HepG2 (cell line): ENCODE measurements at regions not wholly inside any gene's neighbourhood (a gene's known extent, or its start where the extent isn't known, plus 50 kb on each side); places are given as distances from the start of the nearest gene placed in this dataset.

Experiments used
- ATAC-seq: fragments of 200-7000 bp; cut with Tn5 transposase; 3 replicates; pipeline ENCODE4 v1.9.1; 2020; ENCODE audit warnings: mild to moderate bottlenecking, moderate library complexity
- BruUV-seq: library from RNA; stranded (reverse); fragments of 400-500 nt; replicated peaks from 2 replicates; lab custom pipeline; 2021; lab: Mats Ljungman, UMichigan
- CTCF ChIA-PET: fragments of 300-600 bp; formaldehyde crosslinking; extraction: SDS; loops from one replicate; lab custom pipeline; 2021; ENCODE audit warnings: low total read pairs, inconsistent platforms, low intra/inter-chr PET ratio; lab: Yijun Ruan, JAX
- POLR2A ChIA-PET: fragments of 350-600 bp; sonication (Branson Sonifier 250); formaldehyde crosslinking; loops from one replicate; lab custom pipeline; 2020; ENCODE audit warnings: antibody characterized with exemption, inconsistent platforms; lab: Yijun Ruan, JAX
- DNase-seq: peaks from one replicate; pipeline ENCODE4 v3.0.0-alpha.2; 2015; ENCODE audit warnings: low spot score
- FAIRE-seq: peaks from 3 replicates; lab custom pipeline; 2011; peaks lifted over from hg19 to GRCh38; lab: Jason Lieb, UNC
- H2AFZ ChIP-seq: one replicate; pipeline ENCODE4 v1.6.1; 2011; ENCODE audit warnings: low read length, inconsistent platforms
- H3K27ac ChIP-seq: fragments of 300-600 bp; 3 replicates; pipeline ENCODE4 v1.8.0; 2011; ENCODE audit warnings: mixed run types, mild to moderate bottlenecking, mixed read lengths, low read length, inconsistent platforms; ENCODE audit not compliant: insufficient read depth; ENCODE audit errors: extremely low read length
- H3K27me3 ChIP-seq, 2 experiments: fragments of 200-600 bp in 1 of 2; 2 replicates in 1 of 2; 3 replicates in 1 of 2; pipeline versions ENCODE4 v1.6.0 to v1.8.0; 2011; ENCODE audit warnings: low read length in 2 of 2, mild to moderate bottlenecking in 2 of 2, moderate library complexity in 2 of 2, inconsistent platforms in 1 of 2; ENCODE audit not compliant: insufficient read depth in 2 of 2, control insufficient read depth in 1 of 2
- H3K36me3 ChIP-seq, 2 experiments: fragments of 200-600 bp in 1 of 2; replicated peaks in 1 of 2; 2 replicates in 1 of 2; 3 replicates in 1 of 2; pipeline versions ENCODE4 v1.5.1 to v1.8.0; 2011; ENCODE audit warnings: low read length in 2 of 2, inconsistent platforms in 1 of 2; ENCODE audit not compliant: insufficient read depth in 2 of 2, control insufficient read depth in 1 of 2
- H3K4me1 ChIP-seq: 2 replicates; pipeline ENCODE4 v1.5.1; 2012; ENCODE audit warnings: low read length, inconsistent platforms; ENCODE audit not compliant: insufficient read depth
- H3K4me2 ChIP-seq: 2 replicates; pipeline ENCODE4 v1.6.0; 2011; ENCODE audit warnings: low read depth, low read length, inconsistent platforms
- H3K4me3 ChIP-seq, 3 experiments: fragments of 200-600 bp in 1 of 3; sonication (generic), shearing (Covaris generic) in 1 of 3; replicated peaks in 1 of 3; 2 replicates each; pipeline ENCODE4 v1.5.1; 2011 to 2016; ENCODE audit warnings: low read length in 3 of 3, inconsistent platforms in 2 of 3, low read depth in 2 of 3, mild to moderate bottlenecking in 2 of 3, control low read depth in 1 of 3, mixed read lengths in 1 of 3; ENCODE audit not compliant: insufficient read depth in 1 of 3
- H3K79me2 ChIP-seq: one replicate; pipeline ENCODE4 v1.6.1; 2011; ENCODE audit warnings: low read length, inconsistent platforms; ENCODE audit not compliant: insufficient read depth
- H3K9ac ChIP-seq: 2 replicates; pipeline ENCODE4 v1.6.0; 2011; ENCODE audit warnings: mild to moderate bottlenecking, low read depth, low read length, inconsistent platforms; ENCODE audit not compliant: insufficient read depth
- H3K9me3 ChIP-seq: 2 replicates; pipeline ENCODE4 v1.5.1; 2012; ENCODE audit warnings: mild to moderate bottlenecking, low read length
- H4K20me1 ChIP-seq: 2 replicates; pipeline ENCODE4 v1.6.0; 2011; ENCODE audit warnings: inconsistent platforms, mild to moderate bottlenecking, low read length, moderate library complexity; ENCODE audit not compliant: insufficient read depth
- CEBPB ChIP-seq: IDR thresholded peaks from 2 replicates; pipeline ENCODE4 v1.6.1; 2011; ENCODE audit warnings: low read depth, low read length, improper control_type of control experiment, borderline replicate concordance
- GTF3A ChIP-seq: sonication (generic); formaldehyde crosslinking; conservative IDR thresholded peaks from 2 replicates; pipeline ENCODE4 v1.4.0; 2020; ENCODE audit warnings: mild to moderate bottlenecking, missing genetic modification reagents
- HNRNPH1 ChIP-seq: fragments of 200-400 bp; formaldehyde crosslinking; optimal IDR thresholded peaks from 2 replicates; pipeline ENCODE3; 2017; ENCODE audit warnings: mild to moderate bottlenecking, low read depth, low read length
- RBM22 ChIP-seq: fragments of 200-400 bp; formaldehyde crosslinking; optimal IDR thresholded peaks from 2 replicates; pipeline ENCODE3; 2017; ENCODE audit warnings: mild to moderate bottlenecking, low read length, moderate library complexity
- RNF2 ChIP-seq: fragments of 450-650 bp; conservative IDR thresholded peaks from 2 replicates; pipeline ENCODE4 v1.6.1; 2016; ENCODE audit warnings: low read depth
- TFAP4 ChIP-seq: sonication (generic); IDR thresholded peaks from 2 replicates; pipeline ENCODE4 v1.6.1; 2016; ENCODE audit warnings: low read depth, borderline replicate concordance
- ZNF383 ChIP-seq: sonication (generic); formaldehyde crosslinking; IDR thresholded peaks from 2 replicates; pipeline ENCODE4 v1.4.0; 2020; ENCODE audit warnings: missing genetic modification reagents, mild to moderate bottlenecking, borderline replicate concordance
- ZNF574 ChIP-seq: sonication (generic); formaldehyde crosslinking; IDR thresholded peaks from 2 replicates; pipeline ENCODE4 v1.4.0; 2020; ENCODE audit warnings: missing genetic modification reagents
- ZNF777 ChIP-seq: sonication (generic); formaldehyde crosslinking; IDR thresholded peaks from 2 replicates; pipeline ENCODE4 v1.4.0; 2020; ENCODE audit warnings: missing genetic modification reagents
- WGBS: methylation state at CpG from one replicate; pipeline ENCODE4 v1.1.6; 2017; ENCODE audit warnings: low lambda C conversion rate; 5-methylcytosine and 5-hydroxymethylcytosine counted together
- in situ Hi-C: cut with HindIII; loops from 2 replicates; pipeline ENCODE4 v1.10.0; 2017; ENCODE audit warnings: low pct_unique_long_range_greater_than_20kb; ENCODE audit not compliant: extremely low pct_ligation_motif_present
- intact Hi-C: fragments of 100-400 bp; cut with micrococcal nuclease; formaldehyde crosslinking; loops from one replicate; pipeline ENCODE4 v1.10.0; 2022; ENCODE audit not compliant: unreplicated experiment
- TF ChIP-seq, protein P1 (sequence below): fragments of 450-650 bp; IDR thresholded peaks from 2 replicates; pipeline ENCODE4 v1.6.1; 2016
- TF ChIP-seq, protein P2 (sequence below): sonication (generic); formaldehyde crosslinking; IDR thresholded peaks from 2 replicates; pipeline ENCODE4 v1.8.0; 2023; ENCODE audit warnings: mild to moderate bottlenecking, missing genetic modification reagents

DNA sequence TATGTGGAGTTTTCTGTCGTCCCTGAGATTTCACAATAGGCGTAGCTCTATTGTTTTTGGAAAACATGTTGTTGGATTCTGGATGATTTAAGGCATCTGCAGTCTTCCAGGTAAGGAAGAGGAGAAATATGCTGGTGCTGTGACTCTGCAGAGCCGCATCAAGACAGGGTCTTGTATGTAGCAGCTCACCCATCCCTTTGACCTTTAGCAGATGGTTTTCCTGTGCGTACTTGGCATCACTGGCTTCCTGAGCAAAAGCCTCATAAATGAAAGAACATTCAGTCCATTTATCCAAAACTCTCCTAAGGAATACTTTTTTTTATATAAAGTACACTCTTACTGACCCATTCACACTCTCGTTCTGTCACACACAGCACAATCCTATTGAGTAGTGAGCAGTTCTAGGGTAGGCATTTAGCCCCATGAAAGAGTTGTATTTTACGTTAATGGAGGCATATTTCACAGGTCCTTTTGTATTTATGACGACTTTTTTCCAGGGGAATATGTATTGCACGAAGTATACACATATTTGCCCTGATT, 443.9 kb downstream of the STK39 start:
- Histone ChIP-seq H3K27ac (no peak overlapping the region), H3K4me2 (no peak overlapping the region), H2AFZ (no peak overlapping the region), H3K9ac (no peak overlapping the region), H3K4me1 (peaks cover 7% of the 10 kb centered on the region; the same call in 1 of the 2 replicates), H3K79me2 (no peaks in the 10 kb centered on the region), H4K20me1 (no peaks in the 10 kb centered on the region), H3K4me3 (no peak overlapping the region), H3K36me3 (no peaks in the 10 kb centered on the region), H3K9me3 (no peaks in the 10 kb centered on the region), H3K27me3 (no peaks in the 10 kb centered on the region)
- ChIA-PET POLR2A (no interaction called here), CTCF (no interaction called here)
- DNase-seq (no peak), FAIRE-seq (no peak), ATAC-seq (no peak)
- intact Hi-C loops, result no loop called here
- 74% methylated on average over 8 of the region's 8 CpGs for WGBS
- in situ Hi-C loops, result no loop called here
- no TSS peak for BruUV-seq
- TF ChIP-seq CEBPB, result peak; percentile 34; the same call in 1 of the 2 replicates
- TF ChIP-seq ZNF777 (CRISPR knock-in tag), result no peak
- no peak for TF ChIP-seq GTF3A (CRISPR knock-in tag)

- 11% methylated on average over 3 of the region's 3 CpGs for WGBS
- H2AFZ ChIP-seq, result no peak overlapping the region
- peak; percentile 28 for FAIRE-seq
- peak; percentile 73 for ATAC-seq
- in situ Hi-C loops, result no loop called here
- no TSS peak for BruUV-seq
- H3K79me2 ChIP-seq, result no peaks in the 10 kb centered on the region
- ChIA-PET POLR2A (interaction anchor here (0.8 kb wide), 1 partner anchor 33 kb away, joined by 3 read pairs; no protein-coding TSS in a partner anchor), CTCF (no interaction called here)
- H3K9me3 ChIP-seq, result no peaks in the 10 kb centered on the region
- intact Hi-C loops, result no loop called here
- peak overlapping the region in 1 of 3 experiments; percentile 1; a peak in 1 of 6 replicates for H3K4me3 ChIP-seq
- H3K36me3 ChIP-seq, result no peaks in the 10 kb centered on the region
- H3K27me3 ChIP-seq, result no peaks in the 10 kb centered on the region
- peak; percentile 94 for DNase-seq
- H3K27ac ChIP-seq, result peak overlapping the region; percentile 69
- H3K9ac ChIP-seq, result 0 out of 2 replicates have a peak overlapping the region, but pooled peaks have one; percentile 4
- H3K4me1 ChIP-seq, result peaks cover 41% of the 10 kb centered on the region
- H3K4me2 ChIP-seq, result peak overlapping the region; percentile 45
- no peaks in the 10 kb centered on the region for H4K20me1 ChIP-seq
- TF ChIP-seq ZNF383 (no peak), ZNF574 (no peak), TFAP4 (no peak), RNF2 (no peak), HNRNPH1 (no peak), RBM22 (no peak)
- TF ChIP-seq, protein P1, sequence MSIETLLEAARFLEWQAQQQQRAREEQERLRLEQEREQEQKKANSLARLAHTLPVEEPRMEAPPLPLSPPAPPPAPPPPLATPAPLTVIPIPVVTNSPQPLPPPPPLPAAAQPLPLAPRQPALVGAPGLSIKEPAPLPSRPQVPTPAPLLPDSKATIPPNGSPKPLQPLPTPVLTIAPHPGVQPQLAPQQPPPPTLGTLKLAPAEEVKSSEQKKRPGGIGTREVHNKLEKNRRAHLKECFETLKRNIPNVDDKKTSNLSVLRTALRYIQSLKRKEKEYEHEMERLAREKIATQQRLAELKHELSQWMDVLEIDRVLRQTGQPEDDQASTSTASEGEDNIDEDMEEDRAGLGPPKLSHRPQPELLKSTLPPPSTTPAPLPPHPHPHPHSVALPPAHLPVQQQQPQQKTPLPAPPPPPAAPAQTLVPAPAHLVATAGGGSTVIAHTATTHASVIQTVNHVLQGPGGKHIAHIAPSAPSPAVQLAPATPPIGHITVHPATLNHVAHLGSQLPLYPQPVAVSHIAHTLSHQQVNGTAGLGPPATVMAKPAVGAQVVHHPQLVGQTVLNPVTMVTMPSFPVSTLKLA, result no peak
- TF ChIP-seq, protein P2, sequence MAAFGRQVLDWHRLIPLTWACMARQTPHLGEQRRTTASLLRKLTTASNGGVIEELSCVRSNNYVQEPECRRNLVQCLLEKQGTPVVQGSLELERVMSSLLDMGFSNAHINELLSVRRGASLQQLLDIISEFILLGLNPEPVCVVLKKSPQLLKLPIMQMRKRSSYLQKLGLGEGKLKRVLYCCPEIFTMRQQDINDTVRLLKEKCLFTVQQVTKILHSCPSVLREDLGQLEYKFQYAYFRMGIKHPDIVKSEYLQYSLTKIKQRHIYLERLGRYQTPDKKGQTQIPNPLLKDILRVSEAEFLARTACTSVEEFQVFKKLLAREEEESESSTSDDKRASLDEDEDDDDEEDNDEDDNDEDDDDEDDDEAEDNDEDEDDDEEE, result no peak
Observed at GRCh38 chr2:167794554-167795255, 452.7 kb downstream of the STK39 start.
